Activated T-cell treated with anti-CD3 and anti-CD28 coated beads, Interleukin-2, amount 50 U/mL, for 24 hours (primary cell): ENCODE measurements at regions not wholly inside any gene's neighbourhood (a gene's known extent, or its start where the extent isn't known, plus 50 kb on each side); places are given as distances from the start of the nearest gene placed in this dataset.

Source experiments
- DNase-seq: peaks from one replicate; pipeline ENCODE4 v3.0.0-alpha.2; 2020
- H3K27ac Mint-ChIP-seq: 2 replicates; pipeline ENCODE4 v1.8.0; 2020; ENCODE audit warnings: mild to moderate bottlenecking, mixed read lengths
- H3K27me3 Mint-ChIP-seq: 2 replicates; pipeline ENCODE4 v1.8.0; 2020; ENCODE audit warnings: mixed read lengths
- H3K36me3 Mint-ChIP-seq: 2 replicates; pipeline ENCODE4 v1.8.0; 2020; ENCODE audit warnings: low read depth, mixed read lengths
- H3K4me1 Mint-ChIP-seq: 2 replicates; pipeline ENCODE4 v1.8.0; 2020; ENCODE audit warnings: low read depth, mixed read lengths
- H3K4me3 Mint-ChIP-seq: 2 replicates; pipeline ENCODE4 v1.8.0; 2020; ENCODE audit warnings: mild to moderate bottlenecking, moderate library complexity, mixed read lengths
- H3K9me3 Mint-ChIP-seq: 2 replicates; pipeline ENCODE4 v1.8.0; 2020; ENCODE audit warnings: mixed read lengths

DNA sequence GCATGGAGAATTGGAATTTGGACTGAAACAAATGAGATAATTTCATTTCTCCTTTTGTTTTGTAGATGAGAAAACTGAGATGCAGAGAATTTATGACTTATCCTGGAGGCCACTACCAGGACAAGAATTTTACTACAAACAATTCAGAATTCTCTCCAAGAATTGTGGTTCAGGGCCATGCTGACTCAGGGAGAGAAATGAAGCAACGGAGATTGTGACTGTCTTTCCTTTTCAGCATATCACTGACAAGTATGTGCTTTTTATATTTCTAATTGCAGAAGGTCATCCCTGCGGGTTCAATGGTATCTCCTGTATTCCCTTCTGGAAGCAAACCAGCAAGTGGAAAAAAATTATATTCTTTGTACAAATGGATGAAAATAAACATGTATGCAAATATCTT, 170.8 kb upstream of the MITF start:
- H3K27me3 Mint-ChIP-seq = peaks cover 3% of the 10 kb centered on the region
- H3K9me3 Mint-ChIP-seq = no peaks in the 10 kb centered on the region
- H3K27ac Mint-ChIP-seq = no peak overlapping the region
- H3K4me3 Mint-ChIP-seq = no peak overlapping the region
- H3K4me1 Mint-ChIP-seq = no peaks in the 10 kb centered on the region
- DNase-seq = no peak
- no peaks in the 10 kb centered on the region for H3K36me3 Mint-ChIP-seq

GRCh38 chr3:69567710-69568052, 171.6 kb upstream of the MITF start:
- Mint-ChIP-seq H3K4me1 (no peaks in the 10 kb centered on the region), H3K4me3 (no peak overlapping the region), H3K9me3 (no peaks in the 10 kb centered on the region), H3K27me3 (peaks cover 3% of the 10 kb centered on the region), H3K27ac (no peak overlapping the region), H3K36me3 (no peaks in the 10 kb centered on the region)
- no peak for DNase-seq

GRCh38 chr3:69567023-69567709, 172.1 kb upstream of the MITF start:
- Mint-ChIP-seq H3K27ac (no peak overlapping the region), H3K4me3 (no peak overlapping the region), H3K9me3 (no peaks in the 10 kb centered on the region), H3K36me3 (no peaks in the 10 kb centered on the region), H3K27me3 (peaks cover 3% of the 10 kb centered on the region), H3K4me1 (no peaks in the 10 kb centered on the region)
- DNase-seq = no peak

DNA sequence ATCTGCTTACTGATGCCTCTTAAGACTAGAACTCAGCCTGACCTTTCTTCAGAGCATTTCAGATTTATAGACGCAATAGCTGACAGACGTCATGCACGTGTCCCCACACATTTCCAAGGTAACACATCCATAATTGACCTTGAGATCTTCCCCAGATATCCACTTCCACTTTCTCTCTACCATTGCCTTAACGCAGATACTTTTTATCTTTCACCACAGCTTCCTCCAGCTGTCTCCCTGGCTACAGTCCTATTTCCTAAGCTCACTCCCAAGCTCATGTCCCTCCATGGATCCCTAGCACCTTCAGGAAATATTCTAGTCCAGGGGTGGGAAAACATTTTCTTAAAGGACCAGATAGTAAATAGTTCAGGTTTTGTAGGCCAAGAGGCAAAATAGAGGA, 173.0 kb upstream of the MITF start:
- Mint-ChIP-seq H3K4me3 (no peak overlapping the region), H3K27ac (no peak overlapping the region)
- no peak for DNase-seq

GRCh38 chr3:69565316-69565715, 173.9 kb upstream of the MITF start:
- Mint-ChIP-seq H3K27ac (no peak overlapping the region), H3K36me3 (no peaks in the 10 kb centered on the region), H3K4me3 (no peak overlapping the region), H3K27me3 (peaks cover 3% of the 10 kb centered on the region), H3K4me1 (no peaks in the 10 kb centered on the region), H3K9me3 (no peaks in the 10 kb centered on the region)
- DNase-seq = no peak

More for the DNA sequence above, 173.0 kb upstream of the MITF start:
- Mint-ChIP-seq H3K27me3 (peaks cover 3% of the 10 kb centered on the region), H3K4me1 (no peaks in the 10 kb centered on the region), H3K9me3 (no peaks in the 10 kb centered on the region), H3K36me3 (no peaks in the 10 kb centered on the region)

GRCh38 chr3:69563981-69564380, 175.3 kb upstream of the MITF start:
- Mint-ChIP-seq H3K4me3 (no peak overlapping the region), H3K36me3 (no peaks in the 10 kb centered on the region), H3K9me3 (no peaks in the 10 kb centered on the region), H3K27me3 (peaks cover 3% of the 10 kb centered on the region), H3K4me1 (no peaks in the 10 kb centered on the region), H3K27ac (no peak overlapping the region)
- no peak for DNase-seq

DNA sequence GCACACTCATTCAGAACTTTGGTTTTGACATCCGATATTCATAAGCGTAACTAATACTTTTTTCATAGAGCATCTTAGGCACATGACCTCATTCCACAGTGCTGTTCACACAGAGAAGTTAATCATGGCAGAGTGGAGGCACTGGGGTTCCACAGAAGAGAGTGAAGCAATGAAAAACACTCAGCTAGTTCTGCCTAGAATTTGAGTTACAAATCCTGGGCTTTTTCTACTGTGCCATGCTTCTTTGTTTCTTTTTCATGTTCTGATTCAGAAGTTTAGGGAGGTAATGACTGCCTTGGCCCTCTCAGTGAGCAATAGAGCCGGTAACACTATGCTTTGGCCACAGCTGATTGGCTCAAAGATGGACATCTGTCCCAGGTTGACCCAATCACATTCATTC, 176.1 kb upstream of the MITF start:
- Mint-ChIP-seq H3K27me3 (peaks cover 3% of the 10 kb centered on the region), H3K27ac (no peak overlapping the region), H3K4me1 (no peaks in the 10 kb centered on the region), H3K9me3 (no peaks in the 10 kb centered on the region), H3K4me3 (no peak overlapping the region), H3K36me3 (no peaks in the 10 kb centered on the region)
- no peak for DNase-seq

DNA sequence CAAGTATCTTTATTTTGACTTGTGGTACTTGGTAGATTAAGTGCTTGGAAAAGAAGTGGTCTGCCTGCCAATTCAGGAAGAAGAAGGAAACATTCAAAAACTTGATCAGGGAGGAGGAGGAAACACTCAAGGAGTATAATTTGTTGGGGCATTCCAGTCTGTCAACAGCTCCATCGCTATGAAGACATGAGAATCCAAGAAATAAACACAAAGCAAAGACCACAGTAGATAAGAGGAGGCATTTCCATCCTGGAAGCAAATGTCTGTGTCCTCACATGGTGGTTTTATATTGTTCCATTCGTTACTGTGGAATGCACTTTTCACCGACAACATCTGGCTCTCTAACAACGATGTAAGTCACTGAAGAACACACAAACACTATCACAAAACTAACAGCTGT, 176.1 kb upstream of the FRMD4B start:
- Mint-ChIP-seq H3K36me3 (no peaks in the 10 kb centered on the region), H3K9me3 (no peaks in the 10 kb centered on the region), H3K27ac (no peak overlapping the region), H3K4me1 (no peaks in the 10 kb centered on the region), H3K4me3 (no peak overlapping the region), H3K27me3 (peaks cover 3% of the 10 kb centered on the region)
- no peak for DNase-seq

- no peak overlapping the region for H3K4me3 Mint-ChIP-seq
- no peaks in the 10 kb centered on the region for H3K27me3 Mint-ChIP-seq
- no peaks in the 10 kb centered on the region for H3K36me3 Mint-ChIP-seq
- DNase-seq = no peak
- H3K4me1 Mint-ChIP-seq = no peaks in the 10 kb centered on the region
- no peaks in the 10 kb centered on the region for H3K9me3 Mint-ChIP-seq
- H3K27ac Mint-ChIP-seq = no peak overlapping the region
Observed at GRCh38 chr3:69560818-69561217, 174.9 kb upstream of the FRMD4B start.

DNA sequence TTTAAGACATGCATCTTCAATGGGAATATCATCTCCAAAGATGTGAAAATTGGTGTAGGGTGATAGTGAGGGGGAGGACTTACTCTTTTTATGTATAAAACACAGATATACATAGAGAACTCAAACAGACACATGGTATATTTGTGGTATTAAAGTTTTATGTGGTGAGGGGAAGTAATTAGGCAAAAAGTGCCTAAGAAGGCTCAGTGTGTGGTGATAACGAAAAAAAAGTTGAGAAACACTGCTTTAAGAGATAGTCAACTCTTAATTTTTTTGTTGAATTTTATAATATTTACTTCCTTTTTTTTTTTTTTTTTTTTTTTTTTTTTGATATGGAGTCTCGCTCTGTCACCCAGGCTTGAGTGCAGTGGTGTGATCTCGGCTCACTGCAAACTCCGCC, 174.2 kb upstream of the FRMD4B start:
- no peaks in the 10 kb centered on the region for H3K36me3 Mint-ChIP-seq
- H3K4me1 Mint-ChIP-seq = no peaks in the 10 kb centered on the region
- no peak overlapping the region for H3K4me3 Mint-ChIP-seq
- H3K27me3 Mint-ChIP-seq = peaks cover 3% of the 10 kb centered on the region
- DNase-seq = no peak
- no peak overlapping the region for H3K27ac Mint-ChIP-seq
- no peaks in the 10 kb centered on the region for H3K9me3 Mint-ChIP-seq

DNA sequence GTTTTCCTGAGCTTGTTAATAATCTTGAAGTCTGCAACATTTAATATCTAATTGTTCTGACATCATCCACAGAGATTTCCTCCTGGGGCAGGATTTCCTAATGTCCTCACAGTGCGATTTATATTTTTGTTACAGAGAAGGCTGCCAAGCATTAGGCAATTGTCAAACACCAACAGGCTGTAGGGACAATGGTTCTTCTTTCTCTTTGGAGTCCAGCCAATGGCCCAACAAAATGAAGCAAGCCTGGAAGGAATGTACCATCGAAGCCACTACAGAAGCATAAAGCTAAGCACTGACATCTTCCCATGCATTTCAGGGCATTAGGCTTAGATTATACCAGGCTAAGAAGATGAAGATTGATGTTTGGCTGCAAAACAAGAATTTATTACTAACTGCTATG, 173.0 kb upstream of the FRMD4B start:
- Mint-ChIP-seq H3K27ac (no peak overlapping the region), H3K4me1 (no peaks in the 10 kb centered on the region), H3K27me3 (peaks cover 4% of the 10 kb centered on the region), H3K9me3 (no peaks in the 10 kb centered on the region), H3K4me3 (no peak overlapping the region), H3K36me3 (no peaks in the 10 kb centered on the region)
- no peak for DNase-seq

DNA sequence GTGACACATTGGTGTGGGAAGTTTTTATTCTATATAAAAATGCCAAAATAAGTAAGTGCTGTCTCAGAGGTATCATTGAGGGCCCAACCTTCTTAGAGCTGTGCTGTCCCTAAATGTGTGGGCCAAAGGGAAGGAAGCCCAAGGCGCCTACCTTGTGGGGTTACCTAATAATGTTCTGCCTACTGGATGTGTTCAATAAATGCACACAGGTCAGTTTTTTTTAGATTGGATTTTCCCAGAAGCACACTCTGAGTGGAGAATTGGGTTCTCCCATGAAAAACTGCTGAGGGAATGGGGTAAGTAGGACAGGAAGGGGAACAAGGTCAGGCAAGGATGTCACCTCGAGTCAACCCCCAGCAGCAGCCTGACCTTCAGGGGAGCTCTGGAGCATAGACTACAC, 168.7 kb upstream of the FRMD4B start:
- H3K9me3 Mint-ChIP-seq = no peaks in the 10 kb centered on the region
- no peak overlapping the region for H3K4me3 Mint-ChIP-seq
- no peaks in the 10 kb centered on the region for H3K4me1 Mint-ChIP-seq
- no peak for DNase-seq
- peaks cover 4% of the 10 kb centered on the region for H3K27me3 Mint-ChIP-seq
- H3K27ac Mint-ChIP-seq = no peak overlapping the region
- H3K36me3 Mint-ChIP-seq = no peaks in the 10 kb centered on the region

DNA sequence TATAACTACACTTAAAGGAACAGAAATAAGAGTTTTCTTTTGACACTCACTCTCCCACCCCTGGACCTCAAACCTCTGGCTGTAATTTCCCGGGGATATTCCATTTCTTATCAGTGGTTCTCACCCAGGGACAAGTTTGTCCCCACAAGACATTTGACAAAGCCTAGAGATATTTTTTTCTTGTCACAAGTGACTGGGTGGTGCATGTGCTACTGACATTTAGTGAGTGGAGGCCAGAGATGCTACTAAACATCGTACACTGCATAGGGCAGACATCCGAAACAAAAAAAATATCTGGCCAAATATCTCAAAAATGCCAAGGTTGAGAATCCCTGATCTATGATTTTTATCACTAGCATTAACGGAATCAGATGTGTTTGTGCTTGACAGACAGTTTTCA, 168.0 kb upstream of the FRMD4B start:
- no peak overlapping the region for H3K4me3 Mint-ChIP-seq
- peaks cover 4% of the 10 kb centered on the region for H3K27me3 Mint-ChIP-seq
- H3K9me3 Mint-ChIP-seq = no peaks in the 10 kb centered on the region
- no peak for DNase-seq
- H3K4me1 Mint-ChIP-seq = no peaks in the 10 kb centered on the region
- no peak overlapping the region for H3K27ac Mint-ChIP-seq
- no peaks in the 10 kb centered on the region for H3K36me3 Mint-ChIP-seq

- Mint-ChIP-seq H3K4me3 (no peak overlapping the region), H3K4me1 (peaks cover 1% of the 10 kb centered on the region), H3K36me3 (no peaks in the 10 kb centered on the region), H3K9me3 (no peaks in the 10 kb centered on the region), H3K27me3 (peaks cover 20% of the 10 kb centered on the region), H3K27ac (no peak overlapping the region)
- DNase-seq = no peak
Observed at GRCh38 chr3:69547461-69547880, 161.6 kb upstream of the FRMD4B start.

GRCh38 chr3:69542805-69543429, 157.0 kb upstream of the FRMD4B start:
- no peak for DNase-seq
- peaks cover 9% of the 10 kb centered on the region for H3K4me1 Mint-ChIP-seq
- no peaks in the 10 kb centered on the region for H3K9me3 Mint-ChIP-seq
- peaks cover 43% of the 10 kb centered on the region for H3K27me3 Mint-ChIP-seq
- H3K36me3 Mint-ChIP-seq = no peaks in the 10 kb centered on the region
- H3K4me3 Mint-ChIP-seq = no peak overlapping the region
- H3K27ac Mint-ChIP-seq = no peak overlapping the region
